Activated CD4-positive, alpha-beta T cell treated with anti-CD3 and anti-CD28 coated beads for 24 hours (primary cell): ENCODE measurements at regions not wholly inside any gene's neighbourhood (a gene's known extent, or its start where the extent isn't known, plus 50 kb on each side); places are given as distances from the start of the nearest gene placed in this dataset.
"Not testable (repeated sequence)": the region's sequence is repeated elsewhere in the genome, so short reads cannot be mapped to it uniquely, and the experiment has no call there.

Experiments used
- DNase-seq, 2 donors: peaks; one replicate each; pipeline ENCODE4 v3.0.0-alpha.2; 2020; ENCODE audit warnings: low read depth in 2 of 2

- DNase-seq, result not testable (repeated sequence)
These were observed 189.2 kb upstream of the IRF2BP2 start for GRCh38 chr1:234799021-234799689.

GRCh38 chr1:234797216-234797615 is 187.2 kb upstream of the IRF2BP2 start:
- not testable (repeated sequence) for DNase-seq

- DNase-seq, result not testable (repeated sequence)
These were observed 186.4 kb upstream of the IRF2BP2 start for GRCh38 chr1:234796438-234796792.

- not testable (repeated sequence) for DNase-seq
These were observed 185.9 kb upstream of the IRF2BP2 start for GRCh38 chr1:234795711-234796437.

- DNase-seq, result not testable (repeated sequence)
These were observed 185.0 kb upstream of the IRF2BP2 start for GRCh38 chr1:234795007-234795406.

- DNase-seq, result not testable (repeated sequence)
These were observed 184.5 kb upstream of the IRF2BP2 start for GRCh38 chr1:234794452-234794851.

- DNase-seq, result not testable (repeated sequence)
These were observed 183.9 kb upstream of the IRF2BP2 start for GRCh38 chr1:234793924-234794323.

- not testable (repeated sequence) for DNase-seq
These were observed 182.4 kb upstream of the IRF2BP2 start for GRCh38 chr1:234792221-234792864.

GRCh38 chr1:234791615-234792014 is 181.6 kb upstream of the IRF2BP2 start:
- not testable (repeated sequence) for DNase-seq

GRCh38 chr1:234790333-234790732 is 180.4 kb upstream of the IRF2BP2 start:
- not testable (repeated sequence) for DNase-seq

- not testable (repeated sequence) for DNase-seq
These were observed 177.1 kb upstream of the IRF2BP2 start for GRCh38 chr1:234787011-234787584.

GRCh38 chr1:234785922-234786321 is 175.9 kb upstream of the IRF2BP2 start:
- DNase-seq, result not testable (repeated sequence)

GRCh38 chr1:234785471-234785919 is 175.5 kb upstream of the IRF2BP2 start:
- not testable (repeated sequence) for DNase-seq

- not testable (repeated sequence) for DNase-seq
These were observed 174.1 kb upstream of the IRF2BP2 start for GRCh38 chr1:234784108-234784507.

GRCh38 chr1:234782791-234783190 is 172.8 kb upstream of the IRF2BP2 start:
- no peak for DNase-seq

GRCh38 chr1:234782105-234782751 is 172.2 kb upstream of the IRF2BP2 start:
- DNase-seq, result no peak

- no peak for DNase-seq
These were observed 171.5 kb upstream of the IRF2BP2 start for GRCh38 chr1:234781241-234782065.

GRCh38 chr1:234780531-234781162 is 170.7 kb upstream of the IRF2BP2 start:
- DNase-seq, result no peak

- no peak for DNase-seq
These were observed 170.1 kb upstream of the IRF2BP2 start for GRCh38 chr1:234780112-234780511.

GRCh38 chr1:234779600-234779999 is 169.6 kb upstream of the IRF2BP2 start:
- not testable (repeated sequence) for DNase-seq
